SK-N-SH (cell line): ENCODE measurements at regions not wholly inside any gene's neighbourhood (a gene's known extent, or its start where the extent isn't known, plus 50 kb on each side); places are given as distances from the start of the nearest gene placed in this dataset.

ENCODE experiments used
- CTCF ChIA-PET: fragments of 300-600, 350-600 bp; formaldehyde crosslinking; extraction: SDS; loops from one replicate; lab custom pipeline; 2021; lab: Yijun Ruan, JAX
- POLR2A ChIA-PET: fragments of 350-600 bp; sonication (Branson Sonifier 250); formaldehyde crosslinking; extraction: SDS; loops from one replicate; lab custom pipeline; 2020; ENCODE audit warnings: antibody characterized with exemption, inconsistent platforms; lab: Yijun Ruan, JAX
- DNase-seq: peaks from one replicate; pipeline ENCODE4 v3.0.0; 2012
- H2AFZ ChIP-seq: fragments of 200-600 bp; sonication (generic); 2 replicates; pipeline ENCODE4 v1.8.1; 2016; ENCODE audit warnings: antibody characterized with exemption, mild to moderate bottlenecking, low read depth
- H3F3A ChIP-seq: fragments of 200-600 bp; sonication (generic); replicated peaks from 2 replicates; pipeline ENCODE3; 2016; ENCODE audit warnings: antibody characterized with exemption, mild to moderate bottlenecking; ENCODE audit not compliant: insufficient read depth
- H3K27ac ChIP-seq, 2 experiments: fragments of 200-500 bp in 1 of 2; fragments of 200-600 bp in 1 of 2; sonication (Bioruptor generic) in 1 of 2; sonication (generic), shearing (Covaris generic) in 1 of 2; 2 replicates each; pipeline versions ENCODE4 v1.5.1 to v1.6.1; 2014 to 2016; ENCODE audit warnings: low read depth in 2 of 2, inconsistent platforms in 1 of 2, low read length in 1 of 2, mild to moderate bottlenecking in 1 of 2, mixed read lengths in 1 of 2
- H3K27me3 ChIP-seq: fragments of 200-600 bp; sonication (generic), shearing (Covaris generic); 2 replicates; pipeline ENCODE4 v1.6.1; 2016; ENCODE audit warnings: mixed run types; ENCODE audit not compliant: insufficient read depth
- H3K36me3 ChIP-seq, 2 experiments: fragments of 200-500 bp in 1 of 2; fragments of 200-600 bp in 1 of 2; sonication (Bioruptor generic) in 1 of 2; sonication (generic) in 1 of 2; replicated peaks in 1 of 2; 2 replicates each; pipeline versions ENCODE3 to v1.5.1; 2014 to 2016; ENCODE audit warnings: low read length in 1 of 2, mild to moderate bottlenecking in 1 of 2; ENCODE audit not compliant: insufficient read depth in 2 of 2, control insufficient read depth in 1 of 2
- H3K4me1 ChIP-seq, 2 experiments: fragments of 200-500 bp in 1 of 2; fragments of 200-600 bp in 1 of 2; sonication (Bioruptor generic) in 1 of 2; sonication (generic), shearing (Covaris generic) in 1 of 2; 2 replicates each; pipeline versions ENCODE4 v1.5.1 to v1.6.1; 2014 to 2016; ENCODE audit warnings: low read depth in 1 of 2, low read length in 1 of 2, mixed run types in 1 of 2; ENCODE audit not compliant: insufficient read depth in 2 of 2, control insufficient read depth in 1 of 2
- H3K4me2 ChIP-seq: fragments of 200-600 bp; sonication (generic), shearing (Covaris generic); 2 replicates; pipeline ENCODE4 v1.6.1; 2017; ENCODE audit warnings: mixed run types
- H3K4me3 ChIP-seq, 2 experiments: fragments of 200-500 bp in 1 of 2; fragments of 200-600 bp in 1 of 2; sonication (Bioruptor generic) in 1 of 2; sonication (generic), shearing (Covaris generic) in 1 of 2; 2 replicates each; pipeline versions ENCODE4 v1.5.1 to v1.8.1; 2014 to 2016; ENCODE audit warnings: low read depth in 2 of 2, inconsistent platforms in 1 of 2, low read length in 1 of 2, mild to moderate bottlenecking in 1 of 2, mixed read lengths in 1 of 2, moderate library complexity in 1 of 2
- H3K79me2 ChIP-seq: fragments of 200-600 bp; sonication (generic); 2 replicates; pipeline ENCODE4 v1.8.1; 2017; ENCODE audit warnings: mild to moderate bottlenecking; ENCODE audit not compliant: insufficient read depth
- H3K9ac ChIP-seq: fragments of 200-600 bp; sonication (generic); 2 replicates; pipeline ENCODE4 v1.6.1; 2017; ENCODE audit warnings: mixed run types
- H3K9me2 ChIP-seq: fragments of 200-600 bp; sonication (generic); 2 replicates; pipeline ENCODE4 v1.6.1; 2017; ENCODE audit warnings: mixed run types
- H3K9me3 ChIP-seq: fragments of 200-600 bp; sonication (generic); 2 replicates; pipeline ENCODE4 v1.6.1; 2017; ENCODE audit warnings: mixed run types, mild to moderate bottlenecking, moderate library complexity
- H4K20me1 ChIP-seq: fragments of 200-600 bp; sonication (generic); 2 replicates; pipeline ENCODE4 v1.6.1; 2017; ENCODE audit warnings: mild to moderate bottlenecking, mixed run types; ENCODE audit not compliant: insufficient read depth
- ELF1 ChIP-seq: IDR thresholded peaks from 2 replicates; pipeline ENCODE4 v1.4.0; 2012
- EP300 ChIP-seq, 2 experiments: IDR thresholded peaks; 2 replicates each; pipeline versions ENCODE4 v1.4.0 to v1.6.1; 2012; ENCODE audit warnings: borderline replicate concordance in 1 of 2, low read depth in 1 of 2, low read length in 1 of 2
- FOSL2 ChIP-seq: IDR thresholded peaks from 2 replicates; pipeline ENCODE4 v1.4.0; 2012; ENCODE audit warnings: low read depth, mild to moderate bottlenecking, moderate library complexity, borderline replicate concordance
- FOXJ3 ChIP-seq: sonication (generic); formaldehyde crosslinking; IDR thresholded peaks from 2 replicates; pipeline ENCODE4 v1.5.1; 2020; ENCODE audit warnings: mild to moderate bottlenecking, missing genetic modification reagents
- GABPA ChIP-seq: IDR thresholded peaks from 2 replicates; pipeline ENCODE4 v1.4.0; 2012; ENCODE audit warnings: low read depth, mild to moderate bottlenecking
- GATA2 ChIP-seq: sonication (generic); formaldehyde crosslinking; IDR thresholded peaks from 2 replicates; pipeline ENCODE4 v1.5.0; 2020; ENCODE audit warnings: mild to moderate bottlenecking, missing genetic modification reagents
- JUND ChIP-seq: IDR thresholded peaks from 2 replicates; pipeline ENCODE4 v1.4.0; 2012
- MEF2A ChIP-seq: IDR thresholded peaks from 2 replicates; pipeline ENCODE4 v1.4.0; 2012; ENCODE audit warnings: low read depth, borderline replicate concordance
- NFIC ChIP-seq: IDR thresholded peaks from 2 replicates; pipeline ENCODE4 v1.4.0; 2012; ENCODE audit warnings: borderline replicate concordance
- NRF1 ChIP-seq: IDR thresholded peaks from 2 replicates; pipeline ENCODE4 v1.6.1; 2012; ENCODE audit warnings: low read depth, mild to moderate bottlenecking, low read length
- POLR2AphosphoS5 ChIP-seq: IDR thresholded peaks from 2 replicates; pipeline ENCODE4 v1.6.1; 2012; ENCODE audit warnings: low read depth, low read length
- REST ChIP-seq: IDR thresholded peaks from 2 replicates; pipeline ENCODE4 v1.6.1; 2012; ENCODE audit warnings: mild to moderate bottlenecking, low read depth, low read length, moderate library complexity
- RFX5 ChIP-seq: IDR thresholded peaks from 2 replicates; pipeline ENCODE4 v1.6.1; 2012; ENCODE audit warnings: mild to moderate bottlenecking, improper control_type of control experiment, low read length
- RXRA ChIP-seq: IDR thresholded peaks from 2 replicates; pipeline ENCODE4 v1.4.0; 2012; ENCODE audit warnings: low read depth, mild to moderate bottlenecking, borderline replicate concordance
- SMC3 ChIP-seq: IDR thresholded peaks from 2 replicates; pipeline ENCODE4 v1.6.1; 2012; ENCODE audit warnings: low read depth, low read length, improper control_type of control experiment
- USF1 ChIP-seq: IDR thresholded peaks from 2 replicates; pipeline ENCODE4 v1.4.0; 2012; ENCODE audit warnings: low read depth, borderline replicate concordance
- YY1 ChIP-seq: IDR thresholded peaks from 2 replicates; pipeline ENCODE4 v1.4.0; 2012; ENCODE audit warnings: low read depth, mild to moderate bottlenecking
- ZBTB33 ChIP-seq: IDR thresholded peaks from 2 replicates; pipeline ENCODE4 v1.4.0; 2012; ENCODE audit warnings: low read depth, borderline replicate concordance
- WGBS: methylation state at CpG from one replicate; pipeline ENCODE4 v1.1.6; 2017; ENCODE audit warnings: low lambda C conversion rate; 5-methylcytosine and 5-hydroxymethylcytosine counted together
- TF ChIP-seq, protein P1 (sequence below): fragments of 150-350 bp; IDR thresholded peaks from 2 replicates; pipeline ENCODE4 v1.6.1; 2017; ENCODE audit warnings: antibody characterized with exemption, low read length, low read depth, borderline replicate concordance
- TF ChIP-seq, protein P2 (sequence below): fragments of 200-600 bp; sonication (generic); IDR thresholded peaks from 2 replicates; pipeline ENCODE4 v1.6.1; 2017; ENCODE audit warnings: antibody characterized with exemption, mild to moderate bottlenecking, moderate library complexity

DNA sequence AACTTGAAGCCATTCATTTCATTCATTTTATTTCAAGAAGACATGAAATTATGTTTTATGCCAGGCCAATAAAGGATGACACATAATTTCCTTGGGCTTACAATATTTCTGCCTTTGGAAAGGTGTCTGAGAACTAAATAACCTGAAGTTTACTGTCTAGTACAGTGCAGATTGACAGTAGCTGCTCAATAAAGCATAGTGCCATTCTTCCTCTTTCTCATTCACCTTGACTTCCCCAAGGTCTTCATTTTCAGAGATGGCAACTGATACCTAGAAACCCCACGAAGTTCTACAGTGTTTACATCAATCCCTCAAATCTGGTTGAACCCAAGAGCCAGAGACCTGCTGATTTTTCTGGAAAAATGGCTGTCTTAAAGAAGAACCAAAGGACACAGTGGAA lies 144.3 kb upstream of the SYN3 start:
- no peaks in the 10 kb centered on the region for H3K79me2 ChIP-seq
- no peak overlapping the region for H2AFZ ChIP-seq
- H3K9me3 ChIP-seq, result no peaks in the 10 kb centered on the region
- ChIA-PET CTCF (interaction anchor here (0.6 to 4.9 kb wide), 24 partner anchors 9 to 673 kb away, joined by 3 to 69 read pairs (median 4); partner anchors contain the start of gene SYN3), POLR2A (interaction anchor here (0.7 kb wide), 1 partner anchor 189 kb away, joined by 5 read pairs; no protein-coding TSS in a partner anchor)
- H3K9me2 ChIP-seq, result no peaks in the 10 kb centered on the region
- H3K27me3 ChIP-seq, result no peaks in the 10 kb centered on the region
- no peak overlapping the region for H3K27ac ChIP-seq
- no peaks in the 10 kb centered on the region; a peak in 1 of 4 replicates for H3K4me1 ChIP-seq
- H4K20me1 ChIP-seq, result no peaks in the 10 kb centered on the region
- H3K4me2 ChIP-seq, result no peak overlapping the region
- H3K36me3 ChIP-seq, result no peaks in the 10 kb centered on the region
- no peak for DNase-seq
- 13% methylated on average over 1 of the region's 1 CpG for WGBS
- TF ChIP-seq YY1, result no peak
- TF ChIP-seq ELF1, result no peak
- no peak for TF ChIP-seq GABPA
- TF ChIP-seq FOXJ3 (CRISPR knock-in tag), result no peak
- no peak for TF ChIP-seq FOSL2
- TF ChIP-seq EP300 (IDR thresholded peaks at IDR 0.05; ENCODE audit: borderline replicate concordance in 1 of 2, low read depth in 1 of 2, low read length in 1 of 2), result no peak
- TF ChIP-seq USF1, result no peak
- TF ChIP-seq RFX5, result no peak
- no peak for TF ChIP-seq ZBTB33
- TF ChIP-seq, protein P1, sequence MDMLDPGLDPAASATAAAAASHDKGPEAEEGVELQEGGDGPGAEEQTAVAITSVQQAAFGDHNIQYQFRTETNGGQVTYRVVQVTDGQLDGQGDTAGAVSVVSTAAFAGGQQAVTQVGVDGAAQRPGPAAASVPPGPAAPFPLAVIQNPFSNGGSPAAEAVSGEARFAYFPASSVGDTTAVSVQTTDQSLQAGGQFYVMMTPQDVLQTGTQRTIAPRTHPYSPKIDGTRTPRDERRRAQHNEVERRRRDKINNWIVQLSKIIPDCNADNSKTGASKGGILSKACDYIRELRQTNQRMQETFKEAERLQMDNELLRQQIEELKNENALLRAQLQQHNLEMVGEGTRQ, result no peak
- TF ChIP-seq SMC3, result no peak
- no peak for TF ChIP-seq GATA2 (CRISPR knock-in tag)
- no peak for TF ChIP-seq REST
- TF ChIP-seq NFIC, result no peak
- TF ChIP-seq, protein P2, sequence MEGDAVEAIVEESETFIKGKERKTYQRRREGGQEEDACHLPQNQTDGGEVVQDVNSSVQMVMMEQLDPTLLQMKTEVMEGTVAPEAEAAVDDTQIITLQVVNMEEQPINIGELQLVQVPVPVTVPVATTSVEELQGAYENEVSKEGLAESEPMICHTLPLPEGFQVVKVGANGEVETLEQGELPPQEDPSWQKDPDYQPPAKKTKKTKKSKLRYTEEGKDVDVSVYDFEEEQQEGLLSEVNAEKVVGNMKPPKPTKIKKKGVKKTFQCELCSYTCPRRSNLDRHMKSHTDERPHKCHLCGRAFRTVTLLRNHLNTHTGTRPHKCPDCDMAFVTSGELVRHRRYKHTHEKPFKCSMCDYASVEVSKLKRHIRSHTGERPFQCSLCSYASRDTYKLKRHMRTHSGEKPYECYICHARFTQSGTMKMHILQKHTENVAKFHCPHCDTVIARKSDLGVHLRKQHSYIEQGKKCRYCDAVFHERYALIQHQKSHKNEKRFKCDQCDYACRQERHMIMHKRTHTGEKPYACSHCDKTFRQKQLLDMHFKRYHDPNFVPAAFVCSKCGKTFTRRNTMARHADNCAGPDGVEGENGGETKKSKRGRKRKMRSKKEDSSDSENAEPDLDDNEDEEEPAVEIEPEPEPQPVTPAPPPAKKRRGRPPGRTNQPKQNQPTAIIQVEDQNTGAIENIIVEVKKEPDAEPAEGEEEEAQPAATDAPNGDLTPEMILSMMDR, result no peak
- no peak for TF ChIP-seq NRF1
- TF ChIP-seq JUND, result no peak
- no peak for TF ChIP-seq MEF2A
- no peak for TF ChIP-seq RXRA
- no peak for TF ChIP-seq POLR2AphosphoS5
- H3F3A ChIP-seq, result no peaks in the 10 kb centered on the region
- no peak overlapping the region for H3K4me3 ChIP-seq
- no peak overlapping the region for H3K9ac ChIP-seq
